Gastroesophageal sphincter (tissue), 3 donors: ENCODE measurements at regions not wholly inside any gene's neighbourhood (a gene's known extent, or its start where the extent isn't known, plus 50 kb on each side); places are given as distances from the start of the nearest gene placed in this dataset.

Experiments used
- CTCF ChIP-seq, 4 experiments: fragments of 200-600 bp in 2 of 4; fragments of 450-650 bp in 2 of 4; sonication (generic) in 1 of 4; IDR thresholded peaks; one replicate each; pipeline ENCODE4 v1.5.1; 2017 to 2019; ENCODE audit warnings: antibody characterized with exemption in 4 of 4, mild to moderate bottlenecking in 2 of 4, moderate library complexity in 2 of 4
- POLR2A ChIP-seq, 2 donors: fragments of 450-650 bp; IDR thresholded peaks; one replicate each; pipeline ENCODE4 v1.6.1; 2017; ENCODE audit warnings: antibody characterized with exemption in 2 of 2, mild to moderate bottlenecking in 2 of 2, moderate library complexity in 1 of 2
- POLR2AphosphoS5 ChIP-seq: sonication (generic); formaldehyde crosslinking; IDR thresholded peaks from one replicate; pipeline ENCODE4 v1.6.1; 2017; ENCODE audit warnings: antibody characterized with exemption

- no peak for TF ChIP-seq CTCF (IDR thresholded peaks at IDR 0.05)
- TF ChIP-seq POLR2A (IDR thresholded peaks at IDR 0.05) = no peak
- no peak for TF ChIP-seq POLR2AphosphoS5
Observed at GRCh38 chr12:28830491-28830890, 318.6 kb upstream of the FAR2 start.
